NT2/D1 (cell line): ENCODE measurements at regions not wholly inside any gene's neighbourhood (a gene's known extent, or its start where the extent isn't known, plus 50 kb on each side); places are given as distances from the start of the nearest gene placed in this dataset.

Experiments used
- YY1 ChIP-seq: IDR thresholded peaks from 2 replicates; pipeline ENCODE4 v1.6.1; 2011; ENCODE audit not compliant: insufficient read length, insufficient read depth
- ZNF274 ChIP-seq: IDR thresholded peaks from 2 replicates; pipeline ENCODE4 v1.6.1; 2011; ENCODE audit warnings: mild to moderate bottlenecking, low read depth, low read length

DNA sequence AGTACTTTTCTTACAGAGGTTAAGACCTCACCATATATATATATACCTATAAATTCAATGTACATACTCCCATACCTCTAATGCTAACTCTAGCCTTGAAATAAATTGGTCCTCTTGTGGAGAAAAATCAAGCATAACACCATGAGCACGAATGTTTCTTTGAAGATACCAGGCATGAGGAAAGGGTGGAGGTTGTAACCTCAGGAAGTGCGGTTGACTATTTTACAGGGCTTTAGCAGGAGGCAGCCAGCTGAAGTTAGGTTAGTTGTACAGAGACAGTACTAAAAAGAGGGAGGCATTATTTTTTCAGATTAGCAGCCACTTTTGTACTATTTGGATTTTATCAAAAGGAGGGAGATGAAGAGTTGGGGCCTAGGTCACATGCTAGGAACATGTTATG lies 767.0 kb downstream of the OTOL1 start:
- TF ChIP-seq ZNF274, result no peak
- no peak for TF ChIP-seq YY1
